ENCODE measurements at regions not wholly inside any gene's neighbourhood (a gene's known extent, or its start where the extent isn't known, plus 50 kb on each side); places are given as distances from the start of the nearest gene placed in this dataset.

- TF ChIP-seq CTCF (IDR thresholded peaks at IDR 0.05) = no peak
- TF ChIP-seq POLR2A (IDR thresholded peaks at IDR 0.05) = no peak
- no peak for TF ChIP-seq POLR2AphosphoS5 (IDR thresholded peaks at IDR 0.05)
Measured at GRCh38 chr6:134627707-134628106, 309.8 kb upstream of the SGK1 start.

Measured in prostate gland (tissue), 2 donors.